GM12878 (cell line): ENCODE measurements at regions not wholly inside any gene's neighbourhood (a gene's known extent, or its start where the extent isn't known, plus 50 kb on each side); places are given as distances from the start of the nearest gene placed in this dataset.

ENCODE experiments used
- ATAC-seq: fragments of 200-7000 bp; cut with Tn5 transposase; 3 replicates; pipeline ENCODE4 v1.9.1; 2020; ENCODE audit warnings: mild to moderate bottlenecking, moderate library complexity
- BruUV-seq: library from RNA; stranded (reverse); fragments of 400-500 nt; replicated peaks from 2 replicates; lab custom pipeline; 2021; lab: Mats Ljungman, UMichigan
- CTCF ChIA-PET: fragments of 300-600 bp; sonication (Branson Sonifier 250); formaldehyde crosslinking; extraction: SDS; loops from one replicate; lab custom pipeline; 2021; ENCODE audit warnings: inconsistent platforms; lab: Yijun Ruan, JAX
- POLR2A ChIA-PET: fragments of 350-600 bp; formaldehyde crosslinking; extraction: SDS; loops from one replicate; lab custom pipeline; 2021; ENCODE audit warnings: inconsistent platforms; lab: Charles Lee
- RAD21 ChIA-PET: fragments of 300-600 bp; sonication (Branson Sonifier 250); formaldehyde crosslinking; loops from one replicate; lab custom pipeline; 2023; ENCODE audit warnings: antibody characterized with exemption; ENCODE audit not compliant: unreplicated experiment; lab: Charles Lee
- SMC1A ChIA-PET: fragments of 300-600 bp; sonication (Branson Sonifier 250); formaldehyde crosslinking; loops from one replicate; lab custom pipeline; 2023; ENCODE audit not compliant: unreplicated experiment, uncharacterized antibody; lab: Charles Lee
- DNase-seq: peaks from one replicate; pipeline ENCODE4 v3.0.0-alpha.2; 2011; ENCODE audit warnings: low read depth, low spot score
- FAIRE-seq: peaks from 3 replicates; lab custom pipeline; 2011; peaks lifted over from hg19 to GRCh38; lab: Jason Lieb, UNC
- H2AFZ ChIP-seq: 2 replicates; pipeline ENCODE4 v1.6.0; 2011; ENCODE audit warnings: low read depth, low read length, control low read depth; ENCODE audit not compliant: control insufficient read depth
- H3K27ac ChIP-seq: 2 replicates; pipeline ENCODE4 v1.5.1; 2011; ENCODE audit warnings: control low read depth; ENCODE audit not compliant: control insufficient read depth, insufficient read depth
- H3K27me3 ChIP-seq, 2 experiments: replicated peaks in 1 of 2; 2 replicates each; pipeline versions ENCODE4 v1.6.0 to v1.6.1; 2011; ENCODE audit warnings: low read length in 1 of 2; ENCODE audit not compliant: control insufficient read depth in 2 of 2, insufficient read depth in 2 of 2
- H3K36me3 ChIP-seq, 2 experiments: 2 replicates each; pipeline ENCODE4 v1.5.1; 2011; ENCODE audit warnings: low read length in 1 of 2; ENCODE audit not compliant: control insufficient read depth in 2 of 2, insufficient read depth in 2 of 2
- H3K4me1 ChIP-seq: 2 replicates; pipeline ENCODE4 v1.6.1; 2011; ENCODE audit warnings: mild to moderate bottlenecking, low read length, moderate library complexity, mixed read lengths; ENCODE audit not compliant: control insufficient read depth, insufficient read depth
- H3K4me2 ChIP-seq: 2 replicates; pipeline ENCODE4 v1.6.0; 2011; ENCODE audit warnings: control low read depth; ENCODE audit not compliant: control insufficient read depth, insufficient read depth
- H3K4me3 ChIP-seq: fragments of 200-600 bp; sonication (generic); 2 replicates; pipeline ENCODE4 v1.5.1; 2016
- H3K79me2 ChIP-seq: 2 replicates; pipeline ENCODE4 v1.6.0; 2011; ENCODE audit warnings: low read length; ENCODE audit not compliant: control insufficient read depth, insufficient read depth
- H3K9ac ChIP-seq: 2 replicates; pipeline ENCODE4 v1.8.0; 2011; ENCODE audit warnings: low read length, control low read depth, mixed read lengths; ENCODE audit not compliant: control insufficient read depth, insufficient read depth
- H3K9me3 ChIP-seq: replicated peaks from 3 replicates; pipeline ENCODE4 v1.5.1; 2011; ENCODE audit warnings: mild to moderate bottlenecking, low read length; ENCODE audit not compliant: control insufficient read depth, insufficient read depth
- H4K20me1 ChIP-seq: 2 replicates; pipeline ENCODE4 v1.6.0; 2011; ENCODE audit not compliant: control insufficient read depth, insufficient read depth
- ASH2L ChIP-seq: fragments of 300-600, 200-600 bp; sonication (generic); IDR thresholded peaks from 2 replicates; pipeline ENCODE4 v1.6.1; 2017; ENCODE audit warnings: low read depth, mild to moderate bottlenecking, borderline replicate concordance
- ATF7 ChIP-seq: fragments of 450-650 bp; IDR thresholded peaks from 2 replicates; pipeline ENCODE4 v1.6.1; 2016; ENCODE audit warnings: low read depth, mild to moderate bottlenecking
- BRCA1 ChIP-seq: IDR thresholded peaks from 2 replicates; pipeline ENCODE4 v1.6.1; 2011; ENCODE audit warnings: low read depth, low read length, improper control_type of control experiment
- CTCF ChIP-seq, 3 experiments: IDR thresholded peaks in 2 of 3; conservative IDR thresholded peaks in 1 of 3; 2 replicates each; pipeline ENCODE4 v1.5.1; 2011; ENCODE audit warnings: low read depth in 3 of 3, low read length in 3 of 3, mild to moderate bottlenecking in 3 of 3, control low read depth in 2 of 3, moderate library complexity in 2 of 3, inconsistent platforms in 1 of 3, mixed read lengths in 1 of 3; ENCODE audit not compliant: control insufficient read depth in 2 of 3, insufficient read depth in 1 of 3; ENCODE audit errors: extremely low read depth in 1 of 3
- EGR1 ChIP-seq, 2 experiments: IDR thresholded peaks; 1 replicate in 1 of 2; 2 replicates in 1 of 2; pipeline ENCODE4 v1.6.1; 2011 to 2012; ENCODE audit warnings: low read depth in 2 of 2, low read length in 2 of 2, borderline replicate concordance in 1 of 2, mild to moderate bottlenecking in 1 of 2, moderate library complexity in 1 of 2
- GABPA ChIP-seq: IDR thresholded peaks from 2 replicates; pipeline ENCODE4 v1.6.1; 2014; ENCODE audit warnings: antibody characterized with exemption, low read depth, mild to moderate bottlenecking, inconsistent platforms
- HSF1 ChIP-seq: fragments of 150-350 bp; IDR thresholded peaks from 2 replicates; pipeline ENCODE4 v1.6.1; 2014; ENCODE audit warnings: mild to moderate bottlenecking, low read depth, low read length
- KLF5 ChIP-seq: fragments of 450-650 bp; IDR thresholded peaks from 2 replicates; pipeline ENCODE4 v1.6.1; 2014; ENCODE audit warnings: mild to moderate bottlenecking; ENCODE audit not compliant: partially characterized antibody
- MAX ChIP-seq: IDR thresholded peaks from 2 replicates; pipeline ENCODE4 v1.6.1; 2012; ENCODE audit warnings: low read depth, low read length, improper control_type of control experiment
- MEF2B ChIP-seq: fragments of 450-650 bp; IDR thresholded peaks from 2 replicates; pipeline ENCODE4 v1.6.1; 2018; ENCODE audit warnings: mild to moderate bottlenecking, moderate library complexity; ENCODE audit not compliant: partially characterized antibody, poor library complexity, severe bottlenecking
- SMC3 ChIP-seq: IDR thresholded peaks from 2 replicates; pipeline ENCODE4 v1.6.1; 2011; ENCODE audit warnings: low read length, improper control_type of control experiment, borderline replicate concordance
- TCF7 ChIP-seq: IDR thresholded peaks from 2 replicates; pipeline ENCODE4 v1.6.1; 2014; ENCODE audit warnings: antibody characterized with exemption, borderline replicate concordance
- ZBTB33 ChIP-seq: fragments of 450-650 bp; IDR thresholded peaks from 2 replicates; pipeline ENCODE4 v1.6.1; 2017; ENCODE audit warnings: mild to moderate bottlenecking
- WGBS: methylation state at CpG from one replicate; pipeline ENCODE4 v1.1.6; 2016; ENCODE audit warnings: low lambda C conversion rate; ENCODE audit not compliant: insufficient replicate concordance, insufficient coverage; ENCODE audit errors: missing lambda C conversion rate; 5-methylcytosine and 5-hydroxymethylcytosine counted together
- in situ Hi-C: fragments of 300-500 bp; cut with MboI; formaldehyde crosslinking; loops from 9 replicates; pipeline ENCODE4 v1.14.3; 2018; ENCODE audit warnings: mixed read lengths
- intact Hi-C: fragments of 100-400 bp; cut with micrococcal nuclease; formaldehyde crosslinking; loops from one replicate; pipeline ENCODE4 v1.14.2; 2022; ENCODE audit not compliant: unreplicated experiment
- TF ChIP-seq, protein P1 (sequence below): fragments of 450-650 bp; IDR thresholded peaks from 2 replicates; pipeline ENCODE4 v1.6.1; 2016; ENCODE audit warnings: mild to moderate bottlenecking

DNA sequence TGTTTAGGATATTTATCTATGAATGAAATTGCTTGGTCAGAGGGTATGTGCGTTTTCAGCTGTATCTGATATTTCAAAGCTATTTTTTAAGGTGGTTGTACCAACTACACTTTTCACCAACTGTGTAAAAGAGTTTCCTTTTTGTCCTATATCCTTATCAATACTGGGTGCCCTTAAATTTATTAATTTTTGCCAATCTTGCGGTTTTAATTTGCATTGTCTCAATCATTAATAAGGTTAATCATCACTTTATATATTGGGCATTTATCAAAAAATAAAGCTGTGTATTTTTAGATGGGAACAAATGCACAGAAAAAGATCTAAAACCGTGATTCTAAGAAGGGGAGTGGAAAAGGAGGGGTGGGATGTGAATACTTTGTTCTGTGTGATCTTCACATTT lies 66.7 kb upstream of the SALL4 start (continued):
- TF ChIP-seq CTCF (IDR thresholded peaks at IDR 0.05 in 2 of 3, conservative IDR thresholded peaks at IDR 0.05 in 1 of 3; ENCODE audit: control insufficient read depth in 2 of 3, extremely low read depth in 1 of 3, insufficient read depth in 1 of 3, low read depth in 3 of 3, low read length in 3 of 3) (no peak), BRCA1 (no peak), TCF7 (no peak), GABPA (no peak), KLF5 (no peak), MAX (no peak)
- TF ChIP-seq, protein P1, sequence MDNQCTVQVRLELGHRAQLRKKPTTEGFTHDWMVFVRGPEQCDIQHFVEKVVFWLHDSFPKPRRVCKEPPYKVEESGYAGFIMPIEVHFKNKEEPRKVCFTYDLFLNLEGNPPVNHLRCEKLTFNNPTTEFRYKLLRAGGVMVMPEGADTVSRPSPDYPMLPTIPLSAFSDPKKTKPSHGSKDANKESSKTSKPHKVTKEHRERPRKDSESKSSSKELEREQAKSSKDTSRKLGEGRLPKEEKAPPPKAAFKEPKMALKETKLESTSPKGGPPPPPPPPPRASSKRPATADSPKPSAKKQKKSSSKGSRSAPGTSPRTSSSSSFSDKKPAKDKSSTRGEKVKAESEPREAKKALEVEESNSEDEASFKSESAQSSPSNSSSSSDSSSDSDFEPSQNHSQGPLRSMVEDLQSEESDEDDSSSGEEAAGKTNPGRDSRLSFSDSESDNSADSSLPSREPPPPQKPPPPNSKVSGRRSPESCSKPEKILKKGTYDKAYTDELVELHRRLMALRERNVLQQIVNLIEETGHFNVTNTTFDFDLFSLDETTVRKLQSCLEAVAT: no peak

DNA sequence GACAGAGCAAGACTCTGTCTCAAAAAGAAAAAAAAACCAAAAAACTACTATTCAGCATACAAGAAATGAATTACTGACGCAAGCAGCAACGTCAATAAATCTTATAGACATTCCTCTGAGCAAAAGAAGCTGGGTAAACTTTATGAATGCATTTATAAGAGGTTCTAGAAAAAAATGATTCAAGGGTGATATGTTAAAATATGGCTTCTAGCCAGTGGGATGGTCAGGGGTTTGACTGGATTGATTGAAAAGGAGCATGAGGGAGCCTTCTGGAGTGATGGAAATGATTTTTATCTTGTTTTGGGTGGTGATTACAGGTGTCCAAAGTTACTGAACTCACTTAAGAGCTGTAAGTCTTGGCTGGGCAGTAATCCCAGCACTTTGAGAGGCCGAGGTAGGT lies 64.9 kb upstream of the SALL4 start:
- ChIA-PET CTCF (no interaction called here), RAD21 (no interaction called here), SMC1A (no interaction called here), POLR2A (interaction anchor here (0.6 kb wide), 1 partner anchor 214 kb away, joined by 3 read pairs; no protein-coding TSS in a partner anchor)
- H3K9me3 ChIP-seq: no peaks in the 10 kb centered on the region
- WGBS: 4% methylated on average over 3 of the region's 3 CpGs
- H3K4me3 ChIP-seq: no peak overlapping the region
- H3K27me3 ChIP-seq: no peaks in the 10 kb centered on the region
- no peak overlapping the region for H3K4me2 ChIP-seq
- in situ Hi-C loops: no loop called here
- H4K20me1 ChIP-seq: no peaks in the 10 kb centered on the region
- no peak for FAIRE-seq
- no peaks in the 10 kb centered on the region for H3K36me3 ChIP-seq
- H3K4me1 ChIP-seq: no peaks in the 10 kb centered on the region
- H3K27ac ChIP-seq: no peak overlapping the region
- H3K9ac ChIP-seq: no peak overlapping the region
- H2AFZ ChIP-seq: no peak overlapping the region
- BruUV-seq: no TSS peak
- no peak for ATAC-seq
- no peak for DNase-seq
- intact Hi-C loops: no loop called here
- H3K79me2 ChIP-seq: no peaks in the 10 kb centered on the region
- TF ChIP-seq ATF7: no peak
- no peak for TF ChIP-seq ASH2L
- no peak for TF ChIP-seq SMC3
- TF ChIP-seq HSF1: no peak
- no peak for TF ChIP-seq EGR1 (IDR thresholded peaks at IDR 0.05; ENCODE audit: borderline replicate concordance in 1 of 2, low read depth in 2 of 2, low read length in 2 of 2)
- TF ChIP-seq MEF2B: no peak
- TF ChIP-seq ZBTB33: no peak
